Loucy (cell line): ENCODE measurements at regions not wholly inside any gene's neighbourhood (a gene's known extent, or its start where the extent isn't known, plus 50 kb on each side); places are given as distances from the start of the nearest gene placed in this dataset.

Experiments
- EZH2phosphoT487 ChIP-seq: fragments of 200-600 bp; IDR thresholded peaks from 2 replicates; pipeline ENCODE4 v1.6.1; 2018; ENCODE audit warnings: antibody characterized with exemption, mild to moderate bottlenecking, moderate library complexity, borderline replicate concordance
- TF ChIP-seq, protein P1 (sequence below): fragments of 200-600 bp; sonication (generic); conservative IDR thresholded peaks from 2 replicates; pipeline ENCODE4 v1.5.1; 2014; ENCODE audit warnings: mild to moderate bottlenecking, antibody characterized with exemption, low read length

GRCh38 chr6:140874066-140874465 lies 1258.7 kb upstream of the GJE1 start:
- TF ChIP-seq, protein P1, sequence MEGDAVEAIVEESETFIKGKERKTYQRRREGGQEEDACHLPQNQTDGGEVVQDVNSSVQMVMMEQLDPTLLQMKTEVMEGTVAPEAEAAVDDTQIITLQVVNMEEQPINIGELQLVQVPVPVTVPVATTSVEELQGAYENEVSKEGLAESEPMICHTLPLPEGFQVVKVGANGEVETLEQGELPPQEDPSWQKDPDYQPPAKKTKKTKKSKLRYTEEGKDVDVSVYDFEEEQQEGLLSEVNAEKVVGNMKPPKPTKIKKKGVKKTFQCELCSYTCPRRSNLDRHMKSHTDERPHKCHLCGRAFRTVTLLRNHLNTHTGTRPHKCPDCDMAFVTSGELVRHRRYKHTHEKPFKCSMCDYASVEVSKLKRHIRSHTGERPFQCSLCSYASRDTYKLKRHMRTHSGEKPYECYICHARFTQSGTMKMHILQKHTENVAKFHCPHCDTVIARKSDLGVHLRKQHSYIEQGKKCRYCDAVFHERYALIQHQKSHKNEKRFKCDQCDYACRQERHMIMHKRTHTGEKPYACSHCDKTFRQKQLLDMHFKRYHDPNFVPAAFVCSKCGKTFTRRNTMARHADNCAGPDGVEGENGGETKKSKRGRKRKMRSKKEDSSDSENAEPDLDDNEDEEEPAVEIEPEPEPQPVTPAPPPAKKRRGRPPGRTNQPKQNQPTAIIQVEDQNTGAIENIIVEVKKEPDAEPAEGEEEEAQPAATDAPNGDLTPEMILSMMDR, result no peak
- no peak for TF ChIP-seq EZH2phosphoT487
